B cell (primary cell): ENCODE measurements at regions not wholly inside any gene's neighbourhood (a gene's known extent, or its start where the extent isn't known, plus 50 kb on each side); places are given as distances from the start of the nearest gene placed in this dataset.

ENCODE experiments used
- ATAC-seq: fragments of 200-7000 bp; cut with Tn5 transposase; one replicate; pipeline ENCODE4 v1.10.0; 2021; ENCODE audit warnings: low read depth, mild to moderate bottlenecking, moderate number of reproducible peaks, moderate library complexity
- CTCF ChIA-PET: fragments of 350-600 bp; sonication (Branson Sonifier 250); formaldehyde crosslinking; loops from one replicate; lab custom pipeline; 2021; ENCODE audit warnings: antibody characterized with exemption, inconsistent platforms; lab: Charles Lee
- POLR2A ChIA-PET: fragments of 350-600 bp; sonication (Branson Sonifier 250); formaldehyde crosslinking; loops from one replicate; lab custom pipeline; 2021; ENCODE audit warnings: antibody characterized with exemption; lab: Charles Lee
- DNase-seq: peaks from one replicate; pipeline ENCODE4 v3.0.0; 2013
- H2AFZ ChIP-seq: 2 replicates; pipeline ENCODE4 v1.6.1; 2012; ENCODE audit warnings: mild to moderate bottlenecking, low read depth, low read length; ENCODE audit not compliant: insufficient read depth, poor library complexity, severe bottlenecking
- H3K27ac ChIP-seq, 2 donors: 1 replicate in 1 of 2; 2 replicates in 1 of 2; pipeline ENCODE4 v1.5.1; 2012 to 2013; ENCODE audit warnings: low read length in 2 of 2, mild to moderate bottlenecking in 2 of 2, moderate library complexity in 1 of 2
- H3K27me3 ChIP-seq, 4 experiments: fragments of 200-600 bp in 1 of 4; sonication (generic) in 1 of 4; replicated peaks in 1 of 4; 1 replicate in 2 of 4; 2 replicates in 2 of 4; pipeline versions ENCODE4 v1.6.1 to v1.7.0; 2013 to 2016; ENCODE audit warnings: low read length in 3 of 4, mild to moderate bottlenecking in 2 of 4, mixed read lengths in 1 of 4, moderate library complexity in 1 of 4; ENCODE audit not compliant: insufficient read depth in 4 of 4, control insufficient read depth in 3 of 4; ENCODE audit errors: control extremely low read depth in 1 of 4
- H3K36me3 ChIP-seq, 2 experiments: replicated peaks in 1 of 2; 1 replicate in 1 of 2; 2 replicates in 1 of 2; pipeline versions ENCODE4 v1.6.1 to v1.7.1; 2013; ENCODE audit warnings: low read length in 1 of 2; ENCODE audit not compliant: insufficient read depth in 2 of 2, control insufficient read depth in 1 of 2; ENCODE audit errors: control extremely low read depth in 1 of 2, extremely low read depth in 1 of 2
- H3K4me1 ChIP-seq, 2 donors: fragments of 200-600 bp in 1 of 2; sonication (generic) in 1 of 2; 1 replicate in 1 of 2; 2 replicates in 1 of 2; pipeline versions ENCODE4 v1.5.1 to v1.6.1; 2013 to 2017; ENCODE audit warnings: low read length in 2 of 2; ENCODE audit not compliant: control insufficient read depth in 2 of 2, insufficient read depth in 2 of 2
- H3K4me2 ChIP-seq: replicated peaks from 2 replicates; pipeline ENCODE3; 2012; ENCODE audit warnings: mild to moderate bottlenecking, low read depth, low read length; ENCODE audit not compliant: poor library complexity, severe bottlenecking
- H3K4me3 ChIP-seq, 5 experiments: fragments of 200-600 bp in 1 of 5; sonication (generic) in 1 of 5; 1 replicate in 3 of 5; 2 replicates in 2 of 5; pipeline versions ENCODE4 v1.5.1 to v1.7.0; 2011 to 2016; ENCODE audit warnings: low read length in 4 of 5, mild to moderate bottlenecking in 4 of 5, low read depth in 2 of 5, control low read depth in 1 of 5, moderate library complexity in 1 of 5; ENCODE audit not compliant: insufficient read depth in 1 of 5; ENCODE audit errors: control extremely low read depth in 1 of 5, extremely low read depth in 1 of 5
- H3K79me2 ChIP-seq: fragments of 200-600 bp; sonication (generic); one replicate; pipeline ENCODE4 v1.6.0; 2016; ENCODE audit warnings: low read length; ENCODE audit not compliant: control insufficient read depth, insufficient read depth
- H3K9ac ChIP-seq: fragments of 200-600 bp; sonication (generic); 2 replicates; pipeline ENCODE4 v1.6.1; 2017; ENCODE audit warnings: mild to moderate bottlenecking, low read length, moderate library complexity
- H3K9me3 ChIP-seq, 3 donors: one replicate each; pipeline versions ENCODE4 v1.6.1 to v1.7.1; 2013; ENCODE audit warnings: low read length in 2 of 3; ENCODE audit not compliant: control insufficient read depth in 2 of 3, insufficient read depth in 1 of 3; ENCODE audit errors: control extremely low read depth in 1 of 3
- H4K20me1 ChIP-seq: 2 replicates; pipeline ENCODE4 v1.6.0; 2012; ENCODE audit warnings: mild to moderate bottlenecking, low read length; ENCODE audit not compliant: insufficient read depth, control insufficient read depth, poor library complexity, severe bottlenecking
- H3K27ac Mint-ChIP-seq: one replicate; pipeline ENCODE4 v1.8.0; 2021; ENCODE audit warnings: mixed read lengths
- H3K27me3 Mint-ChIP-seq: one replicate; pipeline ENCODE4 v1.8.0; 2021; ENCODE audit warnings: mixed read lengths
- H3K4me1 Mint-ChIP-seq: one replicate; pipeline ENCODE4 v1.8.0; 2021; ENCODE audit warnings: mixed read lengths
- H3K4me3 Mint-ChIP-seq: one replicate; pipeline ENCODE4 v1.8.0; 2021; ENCODE audit warnings: mixed read lengths
- H3K9me3 Mint-ChIP-seq: one replicate; pipeline ENCODE4 v1.8.0; 2022; ENCODE audit warnings: mixed read lengths; ENCODE audit not compliant: insufficient read depth
- CTCF ChIP-seq: fragments of 200-600 bp; IDR thresholded peaks from one replicate; pipeline ENCODE4 v1.8.0; 2022; ENCODE audit warnings: antibody characterized with exemption, mild to moderate bottlenecking
- EZH2 ChIP-seq: IDR thresholded peaks from 2 replicates; pipeline ENCODE4 v1.6.1; 2012; ENCODE audit warnings: borderline replicate concordance, low read depth, mild to moderate bottlenecking, moderate library complexity, low read length; ENCODE audit not compliant: insufficient read depth, poor library complexity, severe bottlenecking
- WGBS: methylation state at CpG from one replicate; pipeline ENCODE4 v1.1.5; 2013; ENCODE audit warnings: missing lambda C conversion rate; ENCODE audit not compliant: insufficient coverage; 5-methylcytosine and 5-hydroxymethylcytosine counted together
- intact Hi-C: fragments of 100-400 bp; cut with micrococcal nuclease; formaldehyde crosslinking; loops from one replicate; pipeline ENCODE4 v1.10.0; 2022

GRCh38 chr4:31039382-31039781, 319.2 kb downstream of the PCDH7 start:
- WGBS, result 93% methylated on average over 2 of the region's 3 CpGs
- H3K36me3 ChIP-seq, result no peaks in the 10 kb centered on the region
- H2AFZ ChIP-seq, result no peak overlapping the region
- Mint-ChIP-seq H3K4me1 (no peaks in the 10 kb centered on the region), H3K27ac (no peak overlapping the region), H3K4me3 (no peak overlapping the region), H3K27me3 (no peaks in the 10 kb centered on the region), H3K9me3 (peaks cover 2% of the 10 kb centered on the region)
- no peak for ATAC-seq
- ChIA-PET POLR2A (no interaction called here), CTCF (no interaction called here)
- no peak overlapping the region for H3K9ac ChIP-seq
- H3K4me2 ChIP-seq, result no peak overlapping the region
- intact Hi-C loops, result no loop called here
- no peaks in the 10 kb centered on the region for H4K20me1 ChIP-seq
- no peak for DNase-seq
- no peak for TF ChIP-seq EZH2
- TF ChIP-seq CTCF, result no peak
- H3K27ac ChIP-seq, result no peak overlapping the region
- no peak overlapping the region for H3K4me3 ChIP-seq
- no peaks in the 10 kb centered on the region for H3K9me3 ChIP-seq
- no peaks in the 10 kb centered on the region for H3K4me1 ChIP-seq
- no peaks in the 10 kb centered on the region for H3K79me2 ChIP-seq
- H3K27me3 ChIP-seq, result no peaks in the 10 kb centered on the region

GRCh38 chr4:31040106-31040505, 319.9 kb downstream of the PCDH7 start:
- Mint-ChIP-seq H3K27ac (no peak overlapping the region), H3K4me3 (no peak overlapping the region), H3K9me3 (peaks cover 2% of the 10 kb centered on the region), H3K27me3 (no peaks in the 10 kb centered on the region), H3K4me1 (no peaks in the 10 kb centered on the region)
- Histone ChIP-seq H3K27ac (no peak overlapping the region), H2AFZ (no peak overlapping the region), H3K4me2 (no peak overlapping the region), H3K79me2 (no peaks in the 10 kb centered on the region), H3K36me3 (no peaks in the 10 kb centered on the region), H3K4me3 (no peak overlapping the region), H3K27me3 (no peaks in the 10 kb centered on the region), H3K9ac (no peak overlapping the region), H4K20me1 (no peaks in the 10 kb centered on the region), H3K9me3 (no peaks in the 10 kb centered on the region), H3K4me1 (no peaks in the 10 kb centered on the region)
- WGBS, result no CpG with 5 or more reads among the region's 2 CpGs
- POLR2A ChIA-PET, result no interaction called here
- CTCF ChIA-PET, result no interaction called here
- intact Hi-C loops, result no loop called here
- ATAC-seq (no peak), DNase-seq (no peak)
- TF ChIP-seq CTCF (no peak), EZH2 (no peak)
